HEK293 (cell line): ENCODE measurements at regions not wholly inside any gene's neighbourhood (a gene's known extent, or its start where the extent isn't known, plus 50 kb on each side); places are given as distances from the start of the nearest gene placed in this dataset.

Experiments used
- CTCF ChIA-PET: fragments of 350-600 bp; formaldehyde crosslinking; extraction: SDS; loops from one replicate; lab custom pipeline; 2021; ENCODE audit warnings: antibody characterized with exemption; lab: Yijun Ruan, JAX
- POLR2A ChIA-PET: fragments of 300-600 bp; formaldehyde crosslinking; extraction: SDS; loops from one replicate; lab custom pipeline; 2020; ENCODE audit warnings: antibody characterized with exemption, inconsistent platforms; lab: Yijun Ruan, JAX
- H3K27ac ChIP-seq: fragments of 200-500 bp; sonication (Bioruptor generic); 2 replicates; pipeline ENCODE4 v1.5.1; 2014; ENCODE audit warnings: low read depth, low read length, control low read depth, inconsistent platforms; ENCODE audit errors: extremely low read depth
- H3K36me3 ChIP-seq, 2 experiments: fragments of 200-500 bp in 1 of 2; sonication (Bioruptor generic) in 1 of 2; 1 replicate in 1 of 2; 2 replicates in 1 of 2; pipeline ENCODE4 v1.5.1; 2014 to 2017; ENCODE audit warnings: inconsistent platforms in 2 of 2, low read length in 2 of 2; ENCODE audit not compliant: control insufficient read depth in 2 of 2, insufficient read depth in 1 of 2
- H3K4me1 ChIP-seq: fragments of 200-500 bp; sonication (Bioruptor generic); 2 replicates; pipeline ENCODE4 v1.5.1; 2014; ENCODE audit warnings: mild to moderate bottlenecking, low read length, inconsistent platforms; ENCODE audit not compliant: control insufficient read depth, insufficient read depth
- H3K4me3 ChIP-seq: 2 replicates; pipeline ENCODE4 v1.5.1; 2011; ENCODE audit warnings: low read depth, mild to moderate bottlenecking, control low read depth, low read length, moderate library complexity
- H3K9me3 ChIP-seq: fragments of 200-500 bp; sonication (Bioruptor generic); 2 replicates; pipeline ENCODE4 v1.5.1; 2014; ENCODE audit warnings: low read depth, low read length, inconsistent platforms; ENCODE audit not compliant: control insufficient read depth, insufficient read depth
- GLI4 ChIP-seq: fragments of 450-650 bp; formaldehyde crosslinking; IDR thresholded peaks from 2 replicates; pipeline ENCODE4 v1.5.1; 2016; ENCODE audit warnings: missing biosample characterization, missing genetic modification characterization
- REPIN1 ChIP-seq: fragments of 450-650 bp; formaldehyde crosslinking; IDR thresholded peaks from 2 replicates; pipeline ENCODE4 v1.5.1; 2017; ENCODE audit warnings: missing biosample characterization, missing genetic modification characterization, low read depth
- ZBTB17 ChIP-seq: fragments of 450-650 bp; formaldehyde crosslinking; IDR thresholded peaks from 2 replicates; pipeline ENCODE4 v1.5.1; 2016; ENCODE audit warnings: missing biosample characterization, missing genetic modification characterization
- ZBTB6 ChIP-seq: fragments of 450-650 bp; formaldehyde crosslinking; IDR thresholded peaks from 2 replicates; pipeline ENCODE4 v1.5.1; 2017; ENCODE audit warnings: missing biosample characterization, missing genetic modification characterization
- ZFHX2 ChIP-seq: fragments of 450-650 bp; formaldehyde crosslinking; conservative IDR thresholded peaks from 2 replicates; pipeline ENCODE4 v1.5.1; 2016; ENCODE audit warnings: missing biosample characterization, missing genetic modification characterization
- ZFP3 ChIP-seq: fragments of 450-650 bp; formaldehyde crosslinking; IDR thresholded peaks from 2 replicates; pipeline ENCODE4 v1.5.1; 2016; ENCODE audit warnings: low read depth, missing biosample characterization, missing genetic modification characterization
- ZFP37 ChIP-seq: fragments of 450-650 bp; formaldehyde crosslinking; IDR thresholded peaks from 2 replicates; pipeline ENCODE4 v1.5.1; 2016; ENCODE audit warnings: missing biosample characterization, missing genetic modification characterization
- ZFP41 ChIP-seq: fragments of 450-650 bp; formaldehyde crosslinking; IDR thresholded peaks from 2 replicates; pipeline ENCODE4 v1.5.1; 2016; ENCODE audit warnings: missing biosample characterization, missing genetic modification characterization, borderline replicate concordance
- ZNF274 ChIP-seq, 2 experiments: fragments of 200-500 bp in 1 of 2; fragments of 450-650 bp in 1 of 2; sonication (Bioruptor generic) in 1 of 2; formaldehyde crosslinking in 1 of 2; IDR thresholded peaks; 2 replicates each; pipeline versions ENCODE4 v1.5.1 to v1.6.1; 2014 to 2016; ENCODE audit warnings: borderline replicate concordance in 1 of 2, inconsistent platforms in 1 of 2, low read length in 1 of 2, missing biosample characterization in 1 of 2, missing genetic modification characterization in 1 of 2
- ZNF354C ChIP-seq: fragments of 450-650 bp; formaldehyde crosslinking; IDR thresholded peaks from 2 replicates; pipeline ENCODE4 v1.5.1; 2016; ENCODE audit warnings: missing biosample characterization, missing genetic modification characterization, low read depth, borderline replicate concordance
- ZNF394 ChIP-seq: fragments of 450-650 bp; formaldehyde crosslinking; IDR thresholded peaks from 2 replicates; pipeline ENCODE4 v1.5.1; 2016; ENCODE audit warnings: missing biosample characterization, missing genetic modification characterization, mild to moderate bottlenecking, moderate library complexity, borderline replicate concordance
- ZNF426 ChIP-seq: fragments of 450-650 bp; formaldehyde crosslinking; IDR thresholded peaks from 2 replicates; pipeline ENCODE4 v1.5.1; 2017; ENCODE audit warnings: missing biosample characterization, missing genetic modification characterization, mild to moderate bottlenecking, inconsistent platforms, moderate library complexity
- ZNF449 ChIP-seq: fragments of 450-650 bp; formaldehyde crosslinking; IDR thresholded peaks from 2 replicates; pipeline ENCODE4 v1.5.1; 2017; ENCODE audit warnings: missing biosample characterization, mild to moderate bottlenecking, missing genetic modification characterization, moderate library complexity
- ZNF510 ChIP-seq: fragments of 450-650 bp; formaldehyde crosslinking; IDR thresholded peaks from 2 replicates; pipeline ENCODE4 v1.5.1; 2018; ENCODE audit warnings: mild to moderate bottlenecking, missing genetic modification characterization, missing biosample characterization; ENCODE audit not compliant: insufficient replicate concordance
- ZNF530 ChIP-seq: fragments of 450-650 bp; formaldehyde crosslinking; IDR thresholded peaks from 2 replicates; pipeline ENCODE4 v1.5.1; 2016; ENCODE audit warnings: low read depth, missing biosample characterization, missing genetic modification characterization
- ZNF621 ChIP-seq: fragments of 450-650 bp; formaldehyde crosslinking; IDR thresholded peaks from 2 replicates; pipeline ENCODE4 v1.5.1; 2017; ENCODE audit warnings: missing biosample characterization, missing genetic modification characterization
- ZNF623 ChIP-seq: fragments of 450-650 bp; formaldehyde crosslinking; IDR thresholded peaks from 2 replicates; pipeline ENCODE4 v1.5.1; 2016; ENCODE audit warnings: missing biosample characterization, missing genetic modification characterization
- ZNF677 ChIP-seq: fragments of 450-650 bp; IDR thresholded peaks from 2 replicates; pipeline ENCODE4 v1.5.0; 2018; ENCODE audit warnings: missing biosample characterization, mild to moderate bottlenecking, missing genetic modification characterization, moderate library complexity
- ZNF747 ChIP-seq: fragments of 450-650 bp; formaldehyde crosslinking; IDR thresholded peaks from 2 replicates; pipeline ENCODE4 v1.5.1; 2016; ENCODE audit warnings: missing biosample characterization, missing genetic modification characterization
- ZNF776 ChIP-seq: fragments of 450-650 bp; formaldehyde crosslinking; IDR thresholded peaks from 2 replicates; pipeline ENCODE4 v1.5.0; 2017; ENCODE audit warnings: missing biosample characterization, missing genetic modification characterization, borderline replicate concordance
- TF ChIP-seq, protein P1 (sequence below): fragments of 450-650 bp; IDR thresholded peaks from 2 replicates; pipeline ENCODE4 v1.5.1; 2018; ENCODE audit warnings: missing biosample characterization, missing genetic modification characterization
- TF ChIP-seq, protein P2 (sequence below): fragments of 450-650 bp; formaldehyde crosslinking; IDR thresholded peaks from 2 replicates; pipeline ENCODE4 v1.5.1; 2016; ENCODE audit warnings: missing biosample characterization, missing genetic modification characterization
- TF ChIP-seq, protein P3 (sequence below): fragments of 450-650 bp; formaldehyde crosslinking; IDR thresholded peaks from 2 replicates; pipeline ENCODE4 v1.5.0; 2017; ENCODE audit warnings: missing biosample characterization, missing genetic modification characterization, borderline replicate concordance

- TF ChIP-seq, protein P1, sequence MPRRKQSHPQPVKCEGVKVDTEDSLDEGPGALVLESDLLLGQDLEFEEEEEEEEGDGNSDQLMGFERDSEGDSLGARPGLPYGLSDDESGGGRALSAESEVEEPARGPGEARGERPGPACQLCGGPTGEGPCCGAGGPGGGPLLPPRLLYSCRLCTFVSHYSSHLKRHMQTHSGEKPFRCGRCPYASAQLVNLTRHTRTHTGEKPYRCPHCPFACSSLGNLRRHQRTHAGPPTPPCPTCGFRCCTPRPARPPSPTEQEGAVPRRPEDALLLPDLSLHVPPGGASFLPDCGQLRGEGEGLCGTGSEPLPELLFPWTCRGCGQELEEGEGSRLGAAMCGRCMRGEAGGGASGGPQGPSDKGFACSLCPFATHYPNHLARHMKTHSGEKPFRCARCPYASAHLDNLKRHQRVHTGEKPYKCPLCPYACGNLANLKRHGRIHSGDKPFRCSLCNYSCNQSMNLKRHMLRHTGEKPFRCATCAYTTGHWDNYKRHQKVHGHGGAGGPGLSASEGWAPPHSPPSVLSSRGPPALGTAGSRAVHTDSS (tag by site-specific recombination) = no peak
- no peak for TF ChIP-seq ZNF621 (tag by site-specific recombination)
- TF ChIP-seq ZNF623 (tag by site-specific recombination) = no peak
- no peak for TF ChIP-seq ZFP3
- TF ChIP-seq ZBTB6 (tag by site-specific recombination) = no peak
- no peak for TF ChIP-seq ZNF747 (tag by site-specific recombination)
- no peak for TF ChIP-seq ZFP37 (tag by site-specific recombination)
Measured at GRCh38 chr9:80932181-80932580, 757.2 kb downstream of the TLE1 start (continued).

- no peaks in the 10 kb centered on the region for H3K4me1 ChIP-seq
- H3K9me3 ChIP-seq = no peaks in the 10 kb centered on the region
- no peak overlapping the region for H3K4me3 ChIP-seq
- no peak for TF ChIP-seq ZNF776 (tag by site-specific recombination)
- TF ChIP-seq ZNF394 (tag by site-specific recombination) = no peak
- no peak for TF ChIP-seq ZNF530 (tag by site-specific recombination)
- no peak for TF ChIP-seq ZNF274 (IDR thresholded peaks at IDR 0.05; ENCODE audit: low read length)
- no peak for TF ChIP-seq ZNF274 (tag by site-specific recombination; IDR thresholded peaks at IDR 0.05; ENCODE audit: borderline replicate concordance)
- TF ChIP-seq ZNF354C = no peak
- no peak for TF ChIP-seq ZNF677 (tag by site-specific recombination)
- no peak for TF ChIP-seq ZBTB17
- TF ChIP-seq ZFP41 = no peak
- no peak for TF ChIP-seq ZNF426
- no peak for TF ChIP-seq ZFHX2 (tag by site-specific recombination)
- TF ChIP-seq ZNF510 = no peak
- TF ChIP-seq GLI4 = no peak
- TF ChIP-seq, protein P2, sequence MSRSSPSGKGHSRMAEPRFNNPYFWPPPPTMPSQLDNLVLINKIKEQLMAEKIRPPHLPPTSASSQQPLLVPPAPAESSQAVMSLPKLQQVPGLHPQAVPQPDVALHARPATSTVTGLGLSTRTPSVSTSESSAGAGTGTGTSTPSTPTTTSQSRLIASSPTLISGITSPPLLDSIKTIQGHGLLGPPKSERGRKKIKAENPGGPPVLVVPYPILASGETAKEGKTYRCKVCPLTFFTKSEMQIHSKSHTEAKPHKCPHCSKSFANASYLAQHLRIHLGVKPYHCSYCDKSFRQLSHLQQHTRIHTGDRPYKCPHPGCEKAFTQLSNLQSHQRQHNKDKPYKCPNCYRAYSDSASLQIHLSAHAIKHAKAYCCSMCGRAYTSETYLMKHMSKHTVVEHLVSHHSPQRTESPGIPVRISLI (tag by site-specific recombination) = no peak
- TF ChIP-seq ZNF449 (tag by site-specific recombination) = no peak
- TF ChIP-seq, protein P3, sequence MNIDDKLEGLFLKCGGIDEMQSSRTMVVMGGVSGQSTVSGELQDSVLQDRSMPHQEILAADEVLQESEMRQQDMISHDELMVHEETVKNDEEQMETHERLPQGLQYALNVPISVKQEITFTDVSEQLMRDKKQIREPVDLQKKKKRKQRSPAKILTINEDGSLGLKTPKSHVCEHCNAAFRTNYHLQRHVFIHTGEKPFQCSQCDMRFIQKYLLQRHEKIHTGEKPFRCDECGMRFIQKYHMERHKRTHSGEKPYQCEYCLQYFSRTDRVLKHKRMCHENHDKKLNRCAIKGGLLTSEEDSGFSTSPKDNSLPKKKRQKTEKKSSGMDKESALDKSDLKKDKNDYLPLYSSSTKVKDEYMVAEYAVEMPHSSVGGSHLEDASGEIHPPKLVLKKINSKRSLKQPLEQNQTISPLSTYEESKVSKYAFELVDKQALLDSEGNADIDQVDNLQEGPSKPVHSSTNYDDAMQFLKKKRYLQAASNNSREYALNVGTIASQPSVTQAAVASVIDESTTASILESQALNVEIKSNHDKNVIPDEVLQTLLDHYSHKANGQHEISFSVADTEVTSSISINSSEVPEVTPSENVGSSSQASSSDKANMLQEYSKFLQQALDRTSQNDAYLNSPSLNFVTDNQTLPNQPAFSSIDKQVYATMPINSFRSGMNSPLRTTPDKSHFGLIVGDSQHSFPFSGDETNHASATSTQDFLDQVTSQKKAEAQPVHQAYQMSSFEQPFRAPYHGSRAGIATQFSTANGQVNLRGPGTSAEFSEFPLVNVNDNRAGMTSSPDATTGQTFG (tag by site-specific recombination) = no peak
- no peak for TF ChIP-seq REPIN1
- TF ChIP-seq, protein P1 (tag by site-specific recombination) = no peak
- CTCF ChIA-PET = no interaction called here
- no peaks in the 10 kb centered on the region for H3K36me3 ChIP-seq
- H3K27ac ChIP-seq = no peak overlapping the region
- POLR2A ChIA-PET = no interaction called here
Measured at GRCh38 chr9:80931163-80931562, 758.2 kb downstream of the TLE1 start.
